Activated naive CD8-positive, alpha-beta T cell treated with anti-CD3 and anti-CD28 coated beads for 36 hours (primary cell): ENCODE measurements at regions not wholly inside any gene's neighbourhood (a gene's known extent, or its start where the extent isn't known, plus 50 kb on each side); places are given as distances from the start of the nearest gene placed in this dataset.
A peak's percentile ranks its signal among the peaks of the same experiment; 100 is the strongest.
"Not testable (repeated sequence)": the region's sequence is repeated elsewhere in the genome, so short reads cannot be mapped to it uniquely, and the experiment has no call there.

ENCODE experiments used
- DNase-seq: peaks from one replicate; pipeline ENCODE4 v3.0.0; 2021
- H3K27ac Mint-ChIP-seq: one replicate; pipeline ENCODE4 v1.8.0; 2022; ENCODE audit warnings: mild to moderate bottlenecking, moderate library complexity, mixed read lengths
- H3K27me3 Mint-ChIP-seq: one replicate; pipeline ENCODE4 v1.8.0; 2022; ENCODE audit warnings: mild to moderate bottlenecking, mixed read lengths
- H3K36me3 Mint-ChIP-seq: one replicate; pipeline ENCODE4 v1.8.0; 2021; ENCODE audit warnings: mild to moderate bottlenecking, mixed read lengths
- H3K4me1 Mint-ChIP-seq: one replicate; pipeline ENCODE4 v1.8.0; 2021; ENCODE audit warnings: mixed read lengths
- H3K4me3 Mint-ChIP-seq: one replicate; pipeline ENCODE4 v1.8.0; 2022; ENCODE audit warnings: mild to moderate bottlenecking, moderate library complexity, mixed read lengths
- H3K9me3 Mint-ChIP-seq: one replicate; pipeline ENCODE4 v1.8.0; 2022; ENCODE audit warnings: mixed read lengths

- not testable (repeated sequence) for H3K4me3 Mint-ChIP-seq, H3K4me1 Mint-ChIP-seq, H3K27me3 Mint-ChIP-seq, H3K36me3 Mint-ChIP-seq, H3K9me3 Mint-ChIP-seq, H3K27ac Mint-ChIP-seq, DNase-seq
Observed at GRCh38 chr5:87145853-87146252, 121.8 kb upstream of the RASA1 start.

DNA sequence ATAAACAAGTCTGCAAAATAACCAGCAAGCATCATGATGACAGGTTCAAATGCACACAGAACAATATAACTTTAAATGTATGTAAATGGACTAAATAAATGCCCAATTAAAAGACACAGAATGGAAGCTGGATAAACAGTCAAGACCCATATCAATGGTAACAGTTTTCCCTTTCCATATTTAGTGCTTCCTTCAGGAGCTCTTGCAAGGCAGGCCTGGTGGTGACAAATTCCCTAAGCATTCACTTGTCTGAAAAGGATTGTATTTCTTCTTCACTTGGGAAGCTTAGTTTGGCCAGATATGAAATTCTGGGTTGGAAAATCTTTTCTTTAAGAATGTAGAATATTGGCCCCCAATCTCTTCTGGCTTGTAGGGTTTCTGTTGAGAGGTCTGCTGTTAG lies 120.2 kb upstream of the RASA1 start:
- no peaks in the 10 kb centered on the region for H3K27me3 Mint-ChIP-seq
- peaks cover 9% of the 10 kb centered on the region for H3K9me3 Mint-ChIP-seq
- H3K36me3 Mint-ChIP-seq, result no peaks in the 10 kb centered on the region
- peaks cover 8% of the 10 kb centered on the region for H3K4me1 Mint-ChIP-seq
- DNase-seq, result no peak
- H3K4me3 Mint-ChIP-seq, result no peak overlapping the region
- no peak overlapping the region for H3K27ac Mint-ChIP-seq

- Mint-ChIP-seq H3K4me3 (no peak overlapping the region), H3K36me3 (no peaks in the 10 kb centered on the region), H3K27me3 (no peaks in the 10 kb centered on the region), H3K9me3 (peaks cover 4% of the 10 kb centered on the region), H3K4me1 (peaks cover 10% of the 10 kb centered on the region), H3K27ac (no peak overlapping the region)
- DNase-seq, result no peak
Observed at GRCh38 chr5:87150630-87151029, 117.1 kb upstream of the RASA1 start.

DNA sequence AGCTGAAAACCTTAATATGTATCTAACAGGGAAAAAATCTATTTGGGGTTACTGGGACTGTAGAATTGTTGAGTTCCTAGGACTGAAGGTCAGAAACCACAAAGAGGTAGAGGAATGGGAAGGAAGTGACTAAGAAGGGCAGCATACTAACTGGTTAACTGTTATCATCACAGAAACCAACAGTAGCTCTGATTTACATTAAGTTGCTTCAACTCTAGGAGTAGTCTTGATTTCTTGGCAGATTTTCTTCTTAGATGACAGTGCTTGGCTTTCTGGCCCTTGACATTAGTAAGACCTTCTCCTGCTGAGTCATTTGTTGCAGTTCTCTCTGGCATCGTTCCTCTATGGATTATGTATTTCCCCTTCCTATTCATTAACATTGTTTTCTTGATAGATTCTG lies 116.1 kb upstream of the RASA1 start:
- Mint-ChIP-seq H3K27me3 (no peaks in the 10 kb centered on the region), H3K27ac (no peak overlapping the region), H3K4me1 (peaks cover 13% of the 10 kb centered on the region), H3K4me3 (no peak overlapping the region), H3K9me3 (no peaks in the 10 kb centered on the region), H3K36me3 (no peaks in the 10 kb centered on the region)
- no peak for DNase-seq

DNA sequence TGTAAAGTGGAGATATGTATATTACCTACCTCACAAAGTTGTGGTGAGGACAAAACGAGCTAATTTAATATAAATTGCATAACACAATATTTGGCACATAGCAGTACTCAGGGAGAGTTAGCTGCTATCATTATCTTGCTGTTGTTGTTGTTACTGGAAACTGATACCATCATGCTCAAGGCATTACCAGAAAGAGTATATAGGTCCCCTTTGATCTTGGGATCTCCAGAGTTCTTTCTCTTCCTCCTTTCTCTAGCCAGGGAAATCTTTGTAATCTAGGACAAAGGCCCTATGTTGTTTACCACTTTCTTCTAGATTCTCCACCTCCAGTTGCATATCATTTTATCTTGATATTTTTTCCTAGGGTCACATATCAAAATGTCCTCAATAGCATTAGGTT lies 114.8 kb upstream of the RASA1 start:
- Mint-ChIP-seq H3K36me3 (no peaks in the 10 kb centered on the region), H3K4me3 (no peak overlapping the region), H3K4me1 (peaks cover 13% of the 10 kb centered on the region), H3K27me3 (no peaks in the 10 kb centered on the region), H3K9me3 (no peaks in the 10 kb centered on the region), H3K27ac (no peak overlapping the region)
- DNase-seq, result no peak

DNA sequence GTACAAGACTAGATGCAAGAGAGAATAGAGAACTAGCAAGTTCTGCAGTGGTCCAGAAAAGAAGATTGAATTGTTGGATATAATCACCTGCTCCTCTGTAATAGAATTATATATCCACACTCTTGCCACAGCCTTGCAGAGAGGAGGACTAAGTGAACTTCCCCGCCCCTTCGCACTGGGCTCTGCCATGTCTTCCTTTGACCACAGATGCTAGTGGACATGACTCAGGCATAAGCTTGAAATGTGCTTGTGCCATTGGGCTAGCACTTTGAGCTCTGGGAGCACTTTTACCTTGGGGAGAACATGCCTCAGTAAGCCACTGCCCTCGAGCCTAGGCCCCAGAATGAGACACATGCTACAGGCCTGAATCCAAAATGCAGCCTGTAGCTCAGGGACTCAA lies 113.5 kb upstream of the RASA1 start:
- H3K27ac Mint-ChIP-seq, result no peak overlapping the region
- DNase-seq, result no peak
- H3K36me3 Mint-ChIP-seq, result no peaks in the 10 kb centered on the region
- H3K4me3 Mint-ChIP-seq, result no peak overlapping the region
- H3K4me1 Mint-ChIP-seq, result peaks cover 13% of the 10 kb centered on the region
- H3K27me3 Mint-ChIP-seq, result no peaks in the 10 kb centered on the region
- H3K9me3 Mint-ChIP-seq, result no peaks in the 10 kb centered on the region

DNA sequence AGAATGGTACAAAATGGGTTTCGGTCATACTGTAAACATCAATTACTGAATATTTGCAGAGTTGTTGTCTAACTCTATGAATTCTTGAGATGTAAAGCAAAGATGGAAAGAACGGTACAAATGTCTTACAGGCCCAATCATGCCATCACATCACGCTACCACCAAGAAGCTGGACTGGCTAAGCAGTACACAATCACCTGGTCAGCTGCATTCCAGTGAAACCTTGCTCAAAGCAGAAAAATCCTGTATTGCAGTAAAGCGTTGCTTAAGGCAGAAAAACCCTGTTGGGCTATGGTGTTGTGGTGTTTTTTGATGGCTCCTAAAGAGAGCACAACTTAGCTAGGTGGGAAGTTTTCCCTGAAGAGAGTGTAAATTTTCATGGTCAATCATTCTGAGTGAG lies 112.6 kb upstream of the RASA1 start:
- H3K4me1 Mint-ChIP-seq, result peaks cover 13% of the 10 kb centered on the region
- H3K27ac Mint-ChIP-seq, result no peak overlapping the region
- no peak overlapping the region for H3K4me3 Mint-ChIP-seq
- H3K9me3 Mint-ChIP-seq, result no peaks in the 10 kb centered on the region
- H3K27me3 Mint-ChIP-seq, result no peaks in the 10 kb centered on the region
- H3K36me3 Mint-ChIP-seq, result no peaks in the 10 kb centered on the region
- no peak for DNase-seq

DNA sequence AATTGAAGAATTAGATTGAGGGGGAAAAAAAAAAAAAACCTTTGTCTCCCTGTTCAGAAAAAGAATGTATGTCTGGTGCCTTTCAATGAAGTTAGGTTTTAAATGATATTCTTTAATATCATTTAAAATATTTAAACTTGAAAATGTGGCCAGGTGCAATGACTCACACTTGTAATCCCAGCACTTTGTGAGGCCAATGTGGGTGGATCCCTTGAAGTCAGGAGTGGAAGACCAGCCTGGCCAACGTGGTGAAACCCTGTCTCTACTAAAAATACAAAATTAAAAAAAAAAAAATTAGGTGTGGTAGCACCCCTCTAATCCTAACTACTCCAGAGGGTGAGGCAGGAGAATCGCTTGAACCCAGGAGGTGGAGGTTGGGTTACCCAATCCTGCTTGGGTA lies 111.1 kb upstream of the RASA1 start:
- peaks cover 8% of the 10 kb centered on the region for H3K4me1 Mint-ChIP-seq
- H3K27me3 Mint-ChIP-seq, result no peaks in the 10 kb centered on the region
- no peaks in the 10 kb centered on the region for H3K36me3 Mint-ChIP-seq
- H3K27ac Mint-ChIP-seq, result no peak overlapping the region
- no peaks in the 10 kb centered on the region for H3K9me3 Mint-ChIP-seq
- no peak for DNase-seq
- H3K4me3 Mint-ChIP-seq, result no peak overlapping the region

- no peak overlapping the region for H3K27ac Mint-ChIP-seq
- no peaks in the 10 kb centered on the region for H3K27me3 Mint-ChIP-seq
- H3K9me3 Mint-ChIP-seq, result no peaks in the 10 kb centered on the region
- H3K4me1 Mint-ChIP-seq, result peaks cover 3% of the 10 kb centered on the region
- H3K4me3 Mint-ChIP-seq, result no peak overlapping the region
- H3K36me3 Mint-ChIP-seq, result no peaks in the 10 kb centered on the region
- DNase-seq, result no peak
Observed at GRCh38 chr5:87164409-87164808, 103.3 kb upstream of the RASA1 start.

DNA sequence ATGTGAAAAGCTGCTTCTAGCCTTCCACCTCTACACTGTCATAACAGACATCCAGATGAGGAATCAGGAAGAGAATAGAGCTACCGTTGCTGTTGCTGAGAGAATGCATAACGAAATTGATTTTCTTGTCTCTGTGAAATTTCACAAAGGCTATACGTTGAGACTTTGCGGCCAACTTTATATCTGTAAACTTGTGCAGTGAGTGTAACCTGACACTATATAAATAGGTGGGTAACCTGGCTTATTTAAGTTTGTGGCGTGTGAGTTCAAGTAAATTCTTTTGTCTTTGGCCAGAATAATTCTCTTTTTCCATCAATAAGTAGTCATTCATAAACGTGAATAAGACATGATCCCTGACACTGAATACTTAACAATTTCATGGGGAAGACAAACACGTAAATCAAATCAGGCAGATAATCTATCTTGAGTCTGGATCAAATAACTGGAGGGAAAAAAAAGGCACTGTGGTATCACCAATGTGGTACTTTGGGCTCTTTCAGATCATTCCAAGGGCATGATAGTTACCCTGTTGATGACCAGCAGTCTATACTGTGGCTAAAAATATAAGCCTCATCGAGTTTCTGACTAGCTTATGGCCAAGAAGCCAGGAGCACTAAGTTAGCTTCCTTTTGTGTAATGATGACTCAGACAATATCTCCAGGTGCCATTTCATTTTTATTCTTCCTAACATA lies 98.2 kb upstream of the RASA1 start:
- no peaks in the 10 kb centered on the region for H3K27me3 Mint-ChIP-seq
- no peak overlapping the region for H3K27ac Mint-ChIP-seq
- no peaks in the 10 kb centered on the region for H3K9me3 Mint-ChIP-seq
- H3K4me3 Mint-ChIP-seq, result no peak overlapping the region
- H3K4me1 Mint-ChIP-seq, result peaks cover 6% of the 10 kb centered on the region
- DNase-seq, result no peak
- H3K36me3 Mint-ChIP-seq, result no peaks in the 10 kb centered on the region

GRCh38 chr5:87170799-87171198 lies 96.9 kb upstream of the RASA1 start:
- no peaks in the 10 kb centered on the region for H3K27me3 Mint-ChIP-seq
- no peak for DNase-seq
- no peak overlapping the region for H3K27ac Mint-ChIP-seq
- peaks cover 6% of the 10 kb centered on the region for H3K4me1 Mint-ChIP-seq
- H3K4me3 Mint-ChIP-seq, result no peak overlapping the region
- H3K9me3 Mint-ChIP-seq, result no peaks in the 10 kb centered on the region
- H3K36me3 Mint-ChIP-seq, result no peaks in the 10 kb centered on the region

DNA sequence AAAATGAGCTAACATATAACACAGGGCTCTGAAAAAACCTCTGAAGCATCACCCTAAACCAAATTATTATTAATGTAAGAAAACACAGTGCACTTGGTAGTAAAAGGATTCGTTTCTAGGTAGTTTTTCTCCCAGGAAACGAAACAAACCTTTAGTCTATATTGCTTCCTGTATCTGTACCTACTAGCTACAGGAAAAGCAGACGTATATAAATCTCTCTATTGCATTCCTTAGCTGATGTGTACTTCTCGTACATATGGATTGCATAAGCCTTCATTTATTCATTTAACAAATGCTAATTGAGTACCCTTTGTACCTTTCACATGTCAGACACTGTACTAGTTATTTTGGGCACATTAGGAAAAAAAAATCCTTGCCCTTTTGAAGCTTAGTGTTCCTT lies 85.0 kb upstream of the RASA1 start:
- peak overlapping the region; percentile 65 for H3K27ac Mint-ChIP-seq
- H3K27me3 Mint-ChIP-seq, result no peaks in the 10 kb centered on the region
- H3K4me1 Mint-ChIP-seq, result peaks cover 15% of the 10 kb centered on the region
- H3K36me3 Mint-ChIP-seq, result no peaks in the 10 kb centered on the region
- H3K4me3 Mint-ChIP-seq, result no peak overlapping the region
- H3K9me3 Mint-ChIP-seq, result no peaks in the 10 kb centered on the region
- no peak for DNase-seq

DNA sequence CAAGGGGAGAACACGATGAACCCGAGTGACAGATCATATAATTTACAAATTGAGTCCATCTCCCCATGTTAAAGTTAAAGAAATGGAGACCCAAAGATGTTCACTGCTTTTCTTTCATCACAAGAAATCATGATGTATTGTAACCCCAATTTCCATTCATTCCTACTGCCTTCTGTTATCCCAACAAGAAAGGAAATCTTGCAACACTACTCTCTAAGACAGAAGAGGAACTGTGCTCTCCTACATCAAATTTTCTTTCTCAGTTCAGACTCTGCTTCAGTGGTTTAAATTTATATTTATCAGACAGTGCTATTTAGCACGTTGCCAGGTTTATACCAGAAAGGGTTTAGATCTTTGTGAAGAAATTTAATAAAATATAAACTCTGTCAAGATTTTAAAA lies 83.8 kb upstream of the RASA1 start:
- no peak for DNase-seq
- Mint-ChIP-seq H3K4me1 (peaks cover 15% of the 10 kb centered on the region), H3K36me3 (no peaks in the 10 kb centered on the region), H3K4me3 (no peak overlapping the region), H3K9me3 (no peaks in the 10 kb centered on the region), H3K27me3 (no peaks in the 10 kb centered on the region), H3K27ac (no peak overlapping the region)

DNA sequence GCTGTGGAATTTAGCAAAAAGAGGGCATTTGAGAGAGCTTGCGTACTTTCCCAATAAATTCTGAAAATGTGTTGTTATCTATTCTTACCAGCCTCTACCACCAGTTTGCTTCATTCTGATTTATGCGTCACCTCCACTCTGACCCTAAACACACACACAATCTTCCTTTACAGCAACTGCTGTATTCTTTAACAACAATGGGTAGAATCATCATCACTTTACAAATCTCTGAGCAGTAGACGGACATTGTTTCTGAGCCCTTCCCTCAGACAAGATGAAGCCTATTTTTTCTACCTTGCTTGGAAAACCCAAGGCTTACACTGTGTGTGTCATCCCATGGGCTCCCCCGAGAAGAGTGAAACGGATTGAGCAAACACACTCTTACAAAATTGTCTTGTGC lies 83.1 kb upstream of the RASA1 start:
- no peaks in the 10 kb centered on the region for H3K27me3 Mint-ChIP-seq
- H3K9me3 Mint-ChIP-seq, result no peaks in the 10 kb centered on the region
- no peak for DNase-seq
- H3K27ac Mint-ChIP-seq, result no peak overlapping the region
- H3K4me1 Mint-ChIP-seq, result peaks cover 15% of the 10 kb centered on the region
- no peak overlapping the region for H3K4me3 Mint-ChIP-seq
- no peaks in the 10 kb centered on the region for H3K36me3 Mint-ChIP-seq

- Mint-ChIP-seq H3K4me3 (no peak overlapping the region), H3K9me3 (no peaks in the 10 kb centered on the region), H3K36me3 (no peaks in the 10 kb centered on the region), H3K27me3 (no peaks in the 10 kb centered on the region), H3K27ac (no peak overlapping the region), H3K4me1 (peaks cover 20% of the 10 kb centered on the region)
- DNase-seq, result no peak
Observed at GRCh38 chr5:87185838-87186237, 81.8 kb upstream of the RASA1 start.

- H3K36me3 Mint-ChIP-seq, result no peaks in the 10 kb centered on the region
- no peak overlapping the region for H3K27ac Mint-ChIP-seq
- peaks cover 25% of the 10 kb centered on the region for H3K4me1 Mint-ChIP-seq
- no peak overlapping the region for H3K4me3 Mint-ChIP-seq
- H3K27me3 Mint-ChIP-seq, result no peaks in the 10 kb centered on the region
- H3K9me3 Mint-ChIP-seq, result no peaks in the 10 kb centered on the region
- no peak for DNase-seq
Observed at GRCh38 chr5:87188391-87188790, 79.3 kb upstream of the RASA1 start.

DNA sequence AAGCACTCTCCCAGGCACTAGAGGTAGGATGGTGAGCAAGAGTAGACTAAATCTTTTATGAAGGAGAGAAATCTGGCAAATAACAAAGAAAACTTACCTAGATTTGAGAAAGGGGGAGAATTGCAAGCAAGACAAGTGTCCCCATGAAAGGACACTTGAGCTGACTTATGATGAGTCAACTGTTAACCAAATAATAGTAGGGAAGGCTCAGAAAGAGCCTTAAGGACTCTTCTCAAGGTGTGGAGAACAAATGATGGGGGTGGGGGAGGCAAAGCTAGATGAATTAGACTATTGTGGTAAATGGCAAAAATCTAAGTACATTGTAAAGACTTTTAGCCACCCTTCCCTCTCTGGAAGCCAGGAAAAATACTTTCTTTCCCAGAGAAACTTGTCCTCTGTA lies 77.6 kb upstream of the RASA1 start:
- Mint-ChIP-seq H3K36me3 (no peaks in the 10 kb centered on the region), H3K27ac (no peak overlapping the region), H3K4me1 (peaks cover 36% of the 10 kb centered on the region), H3K27me3 (no peaks in the 10 kb centered on the region), H3K4me3 (no peak overlapping the region), H3K9me3 (no peaks in the 10 kb centered on the region)
- no peak for DNase-seq
